Fibroblast of skin of scalp (primary cell): ENCODE measurements at regions not wholly inside any gene's neighbourhood (a gene's known extent, or its start where the extent isn't known, plus 50 kb on each side); places are given as distances from the start of the nearest gene placed in this dataset.
A peak's percentile ranks its signal among the peaks of the same experiment; 100 is the strongest.

Source experiments
- DNase-seq: peaks from one replicate; pipeline ENCODE4 v3.0.0-alpha.2; 2013

DNA sequence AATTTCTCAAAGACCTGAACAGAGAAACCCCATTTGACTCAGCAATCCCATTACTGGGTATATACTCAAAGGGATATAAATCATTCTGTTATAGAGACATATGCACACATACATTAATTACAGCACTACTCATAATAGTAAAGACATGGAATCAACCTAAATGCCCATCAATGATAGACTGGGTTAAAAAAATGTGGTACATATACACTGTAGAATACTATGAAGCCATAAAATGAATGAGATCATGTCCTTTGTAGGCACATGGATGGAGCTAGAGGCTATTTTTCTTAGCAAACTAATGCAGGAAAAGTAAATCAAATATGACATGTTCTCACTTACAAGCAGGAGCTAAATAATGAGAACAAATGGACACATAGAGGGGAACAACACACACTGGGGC, 303.8 kb downstream of the BTG1 start:
- DNase-seq, result no peak

DNA sequence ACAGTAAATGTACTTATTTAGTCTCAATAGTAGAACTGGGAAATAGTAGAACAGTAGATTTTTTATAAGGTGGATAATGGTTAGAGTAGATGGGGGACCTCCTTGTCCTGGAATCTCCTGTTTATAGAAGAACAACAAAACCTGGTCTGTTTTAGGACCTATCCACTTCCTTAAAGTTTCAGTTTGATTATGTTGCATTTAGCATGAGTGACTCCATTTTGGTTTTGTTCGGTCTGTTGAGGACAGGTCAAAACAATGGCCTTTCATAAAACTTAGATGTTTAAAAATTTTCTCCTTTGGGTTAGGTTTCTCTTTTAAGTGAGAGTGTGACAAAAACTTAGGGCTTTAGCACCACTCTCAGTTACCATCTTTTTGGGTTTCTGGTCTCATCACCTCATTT, 308.9 kb downstream of the BTG1 start:
- DNase-seq, result no peak

DNA sequence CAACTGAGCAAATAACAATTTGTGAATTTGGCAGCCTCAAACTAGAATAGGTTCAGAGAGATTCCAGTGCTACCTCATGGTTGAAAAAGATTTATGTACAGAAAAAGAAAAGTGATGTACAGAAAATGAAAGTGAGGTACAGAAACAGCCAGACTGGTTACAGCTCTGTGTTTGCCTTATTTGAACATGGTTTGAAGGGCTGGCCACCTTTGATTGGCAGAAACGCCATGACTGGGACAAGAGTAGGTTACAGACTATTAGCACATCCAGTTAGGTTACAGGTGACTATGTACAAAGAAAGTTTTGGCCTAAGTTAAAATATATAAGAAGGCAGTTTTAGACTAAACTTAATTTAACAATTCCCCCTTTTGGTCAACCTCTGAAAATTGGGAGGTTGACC, 309.4 kb downstream of the BTG1 start:
- no peak for DNase-seq

DNA sequence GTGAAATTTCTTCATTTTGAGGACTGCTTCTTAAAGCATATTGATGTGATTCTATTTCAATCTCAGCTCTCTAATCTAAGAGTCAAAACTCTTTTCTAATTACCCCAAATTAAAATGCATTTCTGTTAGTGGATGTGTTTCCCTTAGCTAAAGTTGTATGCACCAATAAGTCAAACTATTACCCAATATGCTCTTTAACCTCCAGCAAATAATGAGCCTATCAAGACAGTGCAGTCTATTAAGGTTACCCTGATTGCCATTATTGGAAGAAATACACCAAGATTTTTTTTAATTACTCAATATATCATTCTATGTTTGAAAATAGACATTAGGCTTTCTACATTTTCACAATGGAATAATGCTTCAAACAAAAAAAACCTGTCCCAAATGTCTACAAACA, 310.0 kb downstream of the BTG1 start:
- no peak for DNase-seq

DNA sequence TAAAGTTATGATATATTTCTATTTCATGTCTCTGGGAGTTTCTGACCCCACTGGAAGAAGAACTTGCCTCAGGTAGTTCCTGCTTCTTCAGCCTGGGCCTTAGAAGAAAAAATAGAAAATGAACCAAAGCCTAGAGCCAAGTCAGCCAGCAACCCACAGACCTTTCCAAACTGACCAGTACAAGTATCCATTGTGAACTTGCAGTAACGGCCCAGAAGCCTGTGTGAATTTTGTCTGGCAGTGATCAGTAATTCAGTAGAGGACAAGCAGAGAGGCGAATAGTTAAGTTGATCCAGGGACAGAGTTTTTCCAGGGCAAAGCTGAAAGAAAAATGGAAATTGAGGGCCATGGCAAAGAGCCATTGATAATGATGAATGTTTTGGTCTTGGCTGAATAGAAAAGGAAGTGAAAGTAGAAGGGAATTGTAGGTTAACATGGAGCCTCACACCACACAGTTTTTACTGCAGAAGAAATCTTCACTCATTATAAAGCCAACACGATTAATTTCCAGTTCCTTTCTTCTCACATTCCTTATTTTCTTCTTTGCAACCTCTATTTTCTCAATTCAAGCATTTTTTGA, 311.8 kb downstream of the BTG1 start:
- DNase-seq, result no peak

DNA sequence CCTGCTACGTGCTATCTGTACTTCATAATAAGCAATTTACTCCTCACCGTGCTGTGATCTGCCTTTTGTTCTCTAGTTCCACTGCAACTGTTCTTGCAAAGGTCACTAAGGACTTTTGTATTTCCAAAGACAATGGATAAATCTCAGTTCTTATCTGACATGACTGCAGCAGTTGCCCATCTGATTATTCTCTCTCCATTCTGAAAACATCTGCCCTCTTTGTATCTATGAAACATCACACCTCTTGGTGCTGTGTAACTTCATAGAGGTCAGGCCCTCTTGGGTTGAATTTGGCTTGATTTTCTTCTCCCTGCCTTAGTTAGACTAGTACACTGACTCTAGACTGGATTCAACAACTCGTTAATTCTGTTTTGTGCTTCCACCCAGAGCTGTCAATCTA, 319.6 kb downstream of the BTG1 start:
- no peak for DNase-seq

DNA sequence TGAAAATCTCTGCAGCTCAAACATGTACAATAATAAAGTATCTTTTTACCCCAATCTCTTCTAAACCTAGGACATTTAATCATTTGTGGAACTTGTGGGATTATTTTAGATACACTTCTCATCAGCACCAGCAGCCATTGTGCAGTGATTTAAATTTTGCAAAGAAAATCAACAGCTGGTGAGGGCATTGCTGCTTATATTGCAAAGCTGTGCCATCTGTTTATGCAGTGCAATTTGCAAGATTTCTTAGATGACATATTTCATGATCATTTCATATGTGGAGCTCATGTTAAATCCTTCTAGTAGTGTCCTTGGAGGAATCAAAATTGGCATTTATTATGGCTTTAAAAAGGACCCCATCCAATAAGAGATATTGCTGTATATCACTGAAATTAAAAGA, 320.7 kb downstream of the BTG1 start:
- DNase-seq, result no peak

DNA sequence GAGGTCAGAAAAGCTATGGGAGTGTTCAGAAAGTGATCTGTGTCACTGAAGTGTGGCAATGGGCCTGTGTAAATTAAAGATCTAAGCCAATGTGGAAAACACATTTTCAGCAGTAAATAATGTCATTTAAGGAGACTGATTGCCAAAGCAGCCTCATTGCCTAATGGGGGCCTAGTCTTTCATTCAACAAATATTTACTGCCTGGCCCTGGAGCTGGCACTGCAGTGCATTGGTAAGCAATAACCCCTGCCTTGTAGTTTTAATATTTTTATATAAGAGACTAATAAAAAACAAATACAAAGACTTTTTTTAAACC, 326.6 kb downstream of the BTG1 start:
- DNase-seq, result no peak

DNA sequence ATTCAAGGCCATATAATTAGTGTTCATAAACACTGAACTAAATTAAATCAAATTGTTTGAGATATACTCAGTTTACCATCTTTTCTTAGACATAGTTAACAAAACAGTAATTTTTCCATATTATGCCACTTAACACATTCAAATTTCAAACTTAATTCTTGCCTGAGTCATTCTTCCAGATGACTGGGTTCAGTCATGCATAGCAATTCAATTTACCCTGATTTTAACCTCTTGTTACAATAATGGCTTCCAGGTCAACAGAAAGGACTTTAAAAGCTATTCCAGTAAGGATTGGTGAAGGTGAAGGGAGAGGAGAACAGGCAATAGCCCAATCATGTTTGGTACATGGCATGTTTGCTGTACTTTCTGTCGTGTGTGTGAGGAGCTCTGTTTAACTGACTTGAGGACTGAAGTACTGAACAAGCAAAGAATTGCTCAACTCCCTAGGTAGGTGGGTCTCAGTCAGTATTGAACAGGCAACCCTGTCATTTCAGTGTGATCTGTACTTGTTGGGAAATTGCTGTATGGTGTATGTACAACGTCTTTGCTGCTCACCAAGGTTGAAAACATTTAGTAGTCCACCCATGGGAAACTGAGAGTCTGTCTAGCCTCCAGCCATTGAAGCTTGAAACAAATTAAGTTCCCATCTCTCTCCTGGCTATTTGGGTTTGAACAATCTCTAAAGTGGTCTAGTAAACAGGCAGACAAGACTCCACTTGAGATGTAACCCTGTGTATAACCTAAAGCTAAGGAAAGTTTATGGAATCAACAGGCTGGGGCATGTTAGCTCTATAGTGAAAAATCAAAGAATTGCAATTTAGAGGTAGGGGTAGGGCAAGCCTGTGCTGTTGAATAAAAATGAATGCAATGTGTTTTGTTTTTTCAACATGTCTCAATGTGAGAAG, 327.2 kb downstream of the BTG1 start:
- no peak for DNase-seq

DNA sequence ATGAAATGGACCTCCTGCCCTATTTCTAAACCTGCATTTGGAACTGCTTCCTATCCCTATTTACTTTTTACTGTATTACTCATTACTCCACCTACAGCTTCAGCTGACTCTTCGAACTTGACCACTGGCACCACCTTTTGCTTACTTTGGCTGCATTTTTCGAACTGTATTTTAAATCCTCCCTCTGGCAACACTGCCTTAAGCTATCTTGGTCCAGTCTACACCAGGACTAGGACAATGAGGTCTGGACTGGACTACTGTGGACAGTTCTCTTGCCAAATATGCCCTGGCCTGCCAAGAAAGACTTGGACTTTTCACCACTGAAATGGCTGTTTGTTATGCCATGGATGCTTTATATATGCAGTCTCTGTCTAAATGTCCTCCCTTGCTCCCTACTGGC, 328.1 kb downstream of the BTG1 start:
- DNase-seq, result no peak

DNA sequence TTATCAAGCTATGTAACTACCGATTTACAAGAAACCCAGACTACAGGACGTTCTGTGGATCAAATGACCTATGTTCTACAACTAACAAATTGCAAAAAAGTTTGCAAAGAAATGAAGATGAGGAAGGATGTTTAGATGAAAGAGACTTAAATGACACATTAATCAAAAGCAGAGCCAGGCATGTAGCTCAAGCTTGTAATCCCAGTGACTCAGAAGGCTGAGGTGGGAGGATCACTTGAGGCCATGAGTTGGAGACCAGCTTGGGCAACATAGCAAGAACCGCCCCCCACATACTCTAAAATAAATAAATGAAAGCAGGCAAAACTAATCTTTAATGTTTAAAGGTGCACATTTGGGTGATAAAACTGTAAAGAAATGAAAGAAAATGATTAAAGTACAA, 331.9 kb downstream of the BTG1 start:
- DNase-seq, result peak; percentile 39

DNA sequence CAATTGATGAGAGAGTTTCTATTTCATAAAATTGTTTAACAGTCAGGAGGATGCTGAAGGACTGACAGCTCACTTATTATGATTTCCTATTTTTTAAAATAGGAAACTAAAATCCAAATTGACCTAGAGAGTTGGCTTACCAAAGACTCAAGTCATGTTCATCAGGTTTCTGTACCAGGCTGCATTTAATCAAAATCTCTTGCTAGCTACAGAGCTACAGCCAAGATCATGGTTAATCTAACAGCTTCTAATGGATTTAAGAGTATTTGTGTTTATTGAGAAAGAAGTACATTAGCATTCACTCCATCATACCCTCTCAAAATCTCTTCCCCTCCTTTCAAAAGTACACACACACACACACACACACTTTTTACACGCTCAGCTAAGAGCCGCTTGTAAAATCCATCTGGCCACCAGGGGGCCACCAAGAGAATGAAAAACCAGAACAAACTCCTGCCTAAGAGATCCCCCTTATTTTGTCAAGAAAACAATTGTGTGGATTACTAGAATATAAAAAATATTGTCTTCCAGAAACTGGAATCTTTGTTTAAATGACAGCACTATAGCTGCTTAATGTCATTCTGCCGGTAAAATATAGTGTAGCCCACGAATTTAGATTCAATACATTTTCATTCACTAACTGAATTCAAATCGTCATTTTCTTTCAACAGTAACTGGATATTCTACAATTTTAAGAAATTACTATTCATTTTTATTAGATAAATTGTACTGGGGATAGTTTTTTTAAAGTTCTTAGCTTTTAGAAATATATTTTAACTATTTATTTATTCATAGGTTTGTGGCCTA, 334.0 kb downstream of the BTG1 start:
- peak; percentile 75 for DNase-seq

DNA sequence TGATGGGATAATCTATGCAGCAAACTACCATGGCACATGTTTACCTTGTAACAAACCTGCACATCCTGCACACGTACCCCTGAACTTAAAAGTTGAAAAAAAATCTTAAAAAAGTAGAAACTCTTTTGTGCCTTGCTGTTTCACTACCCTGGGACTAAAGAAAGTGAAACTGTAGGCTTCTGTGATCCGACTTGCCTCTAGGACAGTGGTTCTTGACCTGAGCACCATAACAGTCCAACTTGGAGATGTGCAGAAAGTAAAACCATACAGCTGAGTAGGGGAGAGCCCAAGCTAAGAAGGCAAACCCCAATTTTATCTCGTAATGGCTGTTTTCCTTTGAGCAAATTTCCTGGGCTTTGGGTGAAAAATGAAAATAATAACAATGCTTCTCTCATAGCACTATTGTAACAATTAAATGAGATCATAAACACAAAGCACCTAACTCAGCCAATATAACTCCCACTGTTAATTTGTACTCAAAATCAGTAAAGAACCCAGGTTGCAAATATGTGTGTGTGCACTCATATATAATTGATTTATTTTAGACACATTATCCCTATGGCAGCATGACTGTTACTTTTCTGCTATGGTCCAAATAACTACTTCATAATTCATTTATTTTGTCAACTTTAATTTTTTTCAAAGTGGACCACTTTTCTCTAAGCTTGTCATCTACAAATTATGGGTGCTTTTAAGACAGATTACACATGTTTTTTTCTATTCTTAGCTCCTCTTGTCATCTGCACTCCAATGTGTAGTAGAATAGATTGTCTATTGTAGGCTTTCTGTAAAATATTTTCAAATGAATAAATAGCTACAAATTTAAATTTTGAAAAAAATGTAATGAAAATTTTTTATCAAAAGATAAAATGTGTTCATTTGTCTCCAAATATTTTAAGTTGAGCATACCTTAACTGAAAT, 334.9 kb downstream of the BTG1 start:
- no peak for DNase-seq

DNA sequence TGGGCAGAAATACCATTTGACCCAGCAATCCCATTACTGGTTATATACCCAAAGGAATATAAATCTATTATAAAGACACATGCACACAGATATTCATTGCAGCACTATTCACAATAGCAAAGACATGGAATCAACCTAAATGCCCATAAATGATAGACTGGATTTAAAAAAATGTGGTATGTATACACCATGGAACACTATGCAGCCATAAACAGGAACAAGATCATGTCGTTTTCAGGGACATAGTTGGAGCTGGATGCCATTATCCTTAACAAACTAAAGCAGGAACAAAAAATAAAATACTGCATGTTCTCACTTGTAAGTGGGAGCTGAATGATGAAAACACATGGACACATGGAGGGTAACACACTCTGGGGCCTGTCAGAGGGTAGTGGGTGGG, 335.6 kb downstream of the BTG1 start:
- DNase-seq, result no peak

DNA sequence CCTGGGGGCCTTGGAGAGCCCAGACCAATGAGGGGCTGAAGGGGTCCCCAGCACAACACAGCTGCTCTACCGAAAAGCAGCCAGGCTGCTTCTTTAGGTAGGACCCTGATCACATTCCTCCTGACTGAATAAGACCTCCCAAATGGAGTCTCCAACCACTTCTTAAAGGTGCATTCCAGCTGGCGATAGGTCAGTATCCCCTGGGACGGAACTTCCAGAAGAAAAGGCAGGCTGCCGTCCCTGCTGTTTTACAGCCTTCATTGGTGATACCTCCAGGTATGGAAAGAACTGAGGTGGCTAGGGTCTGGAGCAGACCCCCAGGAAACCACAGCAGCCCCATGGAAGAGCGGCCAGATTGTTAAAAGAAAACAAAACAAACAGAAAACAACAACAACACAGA, 340.6 kb downstream of the BTG1 start:
- no peak for DNase-seq

DNA sequence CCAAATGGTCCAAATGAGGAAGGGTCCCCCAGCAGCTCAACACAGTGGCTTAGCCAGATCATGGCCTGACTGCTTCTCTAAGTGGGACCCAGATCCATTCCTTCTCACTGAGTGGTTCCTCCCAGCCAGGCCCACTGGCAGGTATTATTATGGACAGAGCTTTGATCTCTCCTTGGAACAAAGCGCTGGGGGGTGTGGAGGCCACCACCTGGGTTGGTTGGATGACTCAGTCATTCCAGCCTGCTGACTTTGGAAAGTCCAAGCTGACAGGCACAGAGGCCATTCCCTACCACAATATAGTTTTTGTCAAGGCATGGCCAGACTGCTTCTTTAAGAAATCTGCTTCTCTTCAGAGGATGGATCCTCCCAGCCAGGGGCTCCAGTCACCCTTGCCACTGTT, 341.1 kb downstream of the BTG1 start:
- DNase-seq, result no peak

DNA sequence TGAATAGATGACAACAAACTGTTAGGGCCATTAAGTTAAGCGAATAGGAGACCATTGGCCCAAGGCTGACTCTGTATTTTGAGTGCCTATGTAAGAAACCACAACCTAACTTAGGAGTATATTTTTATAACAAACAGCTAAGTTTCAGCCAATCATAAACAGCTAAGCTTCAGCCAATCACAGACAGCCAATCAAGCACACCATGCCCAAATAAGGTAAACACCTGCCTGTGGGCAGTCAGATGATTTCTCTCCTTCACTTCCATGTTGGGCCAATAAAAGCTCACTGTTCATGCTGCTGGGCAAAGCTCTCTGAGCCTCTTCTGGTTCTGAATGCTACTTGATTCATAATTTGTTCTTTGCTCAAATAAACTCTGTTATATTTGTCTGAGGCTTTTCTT, 344.6 kb downstream of the BTG1 start:
- DNase-seq, result no peak

DNA sequence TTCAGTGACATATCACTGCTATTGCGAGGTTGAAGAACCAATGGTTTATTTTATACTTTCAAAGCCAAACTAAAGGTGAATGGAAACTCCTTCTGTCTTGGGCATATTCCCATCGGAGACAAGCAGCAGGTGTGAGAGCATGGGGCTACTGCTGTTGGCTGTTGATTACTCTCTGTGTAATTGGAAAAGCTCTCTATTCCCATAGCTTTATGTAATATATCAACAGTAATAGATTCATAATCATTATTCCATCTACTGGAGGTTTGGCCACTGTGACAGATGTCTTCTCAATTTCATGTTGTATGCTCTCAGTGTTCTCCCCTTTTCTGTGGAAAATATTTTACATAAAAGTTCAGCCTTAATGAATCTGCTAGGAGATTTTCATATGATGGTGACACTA, 352.0 kb downstream of the BTG1 start:
- no peak for DNase-seq

DNA sequence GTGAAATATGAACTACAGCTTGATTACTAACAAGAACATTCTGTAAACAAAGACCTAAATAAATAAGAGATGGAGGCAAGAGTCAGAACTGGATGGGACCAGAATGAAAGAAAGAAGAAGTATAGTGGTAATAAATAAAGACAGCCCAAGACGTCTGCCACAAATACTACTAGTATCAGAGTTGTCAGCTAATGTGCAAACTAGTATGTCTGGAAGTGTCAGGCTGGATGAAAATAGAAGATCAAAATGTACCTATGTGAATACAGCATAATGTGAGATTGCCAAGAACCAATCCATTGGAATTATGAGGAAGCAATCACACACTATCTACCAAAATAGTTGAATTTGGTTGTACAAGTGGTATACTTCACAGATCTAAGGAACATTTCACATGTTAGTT, 353.0 kb downstream of the BTG1 start:
- DNase-seq, result no peak

DNA sequence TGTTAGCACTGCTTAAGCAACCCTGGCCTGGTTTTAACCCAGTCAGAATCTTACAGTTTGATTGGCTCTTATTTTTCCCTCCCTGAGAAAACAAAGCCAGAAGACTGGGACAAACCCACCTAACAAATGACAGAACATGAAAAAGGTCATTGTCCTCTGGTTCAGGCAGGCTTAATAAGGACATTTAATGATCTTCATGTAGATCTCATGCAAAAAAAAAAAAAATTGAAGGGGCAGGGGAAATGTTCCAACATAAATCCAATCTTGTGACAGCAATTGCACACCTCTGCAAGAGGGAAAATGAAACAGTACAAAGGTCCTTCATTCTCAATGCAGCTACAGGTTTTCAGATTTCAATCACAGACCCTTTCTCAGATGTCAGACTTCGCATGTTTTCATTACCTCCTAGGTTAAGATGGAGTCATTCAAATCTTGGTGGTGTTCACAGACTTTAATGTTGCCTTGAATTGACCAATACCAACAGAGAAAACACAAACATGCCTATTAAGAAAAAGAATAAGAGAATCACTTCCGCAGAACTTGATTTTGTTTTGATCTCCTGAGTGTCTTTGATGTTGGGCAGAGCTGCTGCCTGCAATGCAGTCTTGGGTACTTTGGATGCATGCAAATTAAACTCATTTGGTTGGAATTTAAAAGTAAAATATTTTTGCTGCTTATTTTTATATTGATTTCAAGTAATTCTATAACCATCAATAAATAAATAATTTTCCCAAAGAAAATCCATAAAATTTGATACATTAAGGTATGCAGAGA, 359.0 kb downstream of the BTG1 start:
- no peak for DNase-seq

DNA sequence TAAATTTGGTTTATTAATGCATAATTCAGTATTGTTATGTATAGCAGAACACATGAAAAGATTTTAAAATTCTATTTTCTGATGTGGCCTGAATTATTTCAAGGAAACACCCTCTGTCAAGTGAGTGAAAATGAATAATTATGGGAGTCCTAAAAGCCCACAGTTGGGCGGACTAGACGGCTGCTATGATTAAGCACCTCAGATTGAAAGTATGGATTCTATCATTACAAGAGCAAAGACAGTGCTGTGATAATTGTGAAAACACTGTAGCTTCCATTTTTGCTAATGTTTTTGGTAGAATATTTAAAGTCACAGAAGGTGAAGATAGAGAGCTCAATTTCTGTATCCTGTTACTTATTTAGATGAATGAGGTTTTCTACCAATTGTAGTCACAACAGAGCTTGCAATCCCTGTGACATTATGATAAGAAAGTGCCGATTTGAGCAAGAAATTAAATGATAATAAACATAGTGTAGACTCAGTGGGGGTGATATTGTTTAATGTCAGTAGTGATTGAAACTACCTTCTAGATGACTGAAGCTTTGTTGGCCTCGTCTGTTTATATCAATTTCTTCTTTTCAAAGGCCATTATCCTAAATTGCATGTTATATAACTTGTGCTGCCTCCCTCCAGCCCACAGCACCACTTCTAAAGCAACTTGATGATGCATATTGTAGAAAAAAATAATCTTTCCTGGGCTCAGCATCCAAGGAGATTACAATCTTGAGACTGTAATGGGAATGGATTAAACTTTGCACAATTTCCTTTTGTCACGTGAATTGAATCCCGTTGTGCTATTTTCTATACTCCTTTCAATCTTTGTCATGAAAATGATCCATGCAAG, 359.8 kb downstream of the BTG1 start:
- DNase-seq, result no peak
